H1 (cell line): ENCODE measurements at regions not wholly inside any gene's neighbourhood (a gene's known extent, or its start where the extent isn't known, plus 50 kb on each side); places are given as distances from the start of the nearest gene placed in this dataset.

Experiments used
- CTCF ChIA-PET: fragments of 300-600 bp; sonication (Branson Sonifier 250); formaldehyde crosslinking; loops from one replicate; lab custom pipeline; 2021; ENCODE audit not compliant: partially characterized antibody; lab: Charles Lee
- POLR2A ChIA-PET: fragments of 300-600 bp; sonication (Branson Sonifier 250); formaldehyde crosslinking; loops from one replicate; lab custom pipeline; 2021; ENCODE audit warnings: inconsistent platforms; ENCODE audit not compliant: partially characterized antibody; lab: Charles Lee
- DNase-seq, 2 experiments: peaks; one replicate each; pipeline versions ENCODE4 v3.0.0 to v3.0.0-alpha.2; 2010 to 2022; ENCODE audit warnings: low spot score in 2 of 2, low read depth in 1 of 2, mixed read lengths in 1 of 2
- FAIRE-seq: peaks from 2 replicates; lab custom pipeline; 2011; peaks lifted over from hg19 to GRCh38; lab: Jason Lieb, UNC
- H2AFZ ChIP-seq: 2 replicates; pipeline ENCODE4 v1.8.1; 2012; ENCODE audit warnings: low read length, inconsistent platforms
- H2AK5ac ChIP-seq: 2 replicates; pipeline ENCODE4 v1.6.1; 2013; ENCODE audit warnings: low read depth, low read length
- H2BK120ac ChIP-seq: replicated peaks from 2 replicates; pipeline ENCODE3; 2013; ENCODE audit warnings: low read depth, low read length, inconsistent platforms
- H2BK12ac ChIP-seq: 2 replicates; pipeline ENCODE4 v1.6.1; 2013; ENCODE audit warnings: low read depth, low read length
- H2BK15ac ChIP-seq: 2 replicates; pipeline ENCODE4 v1.6.1; 2013; ENCODE audit warnings: low read length
- H2BK20ac ChIP-seq: 2 replicates; pipeline ENCODE4 v1.6.1; 2013; ENCODE audit warnings: low read length
- H2BK5ac ChIP-seq: 2 replicates; pipeline ENCODE4 v1.6.1; 2013; ENCODE audit warnings: low read depth, low read length
- H3K14ac ChIP-seq: 2 replicates; pipeline ENCODE4 v1.6.1; 2013; ENCODE audit warnings: inconsistent platforms; ENCODE audit not compliant: insufficient read length
- H3K18ac ChIP-seq: 2 replicates; pipeline ENCODE4 v1.6.1; 2013; ENCODE audit warnings: low read length; ENCODE audit errors: extremely low read depth
- H3K23ac ChIP-seq: 2 replicates; pipeline ENCODE4 v1.6.1; 2013; ENCODE audit warnings: inconsistent platforms; ENCODE audit not compliant: insufficient read length
- H3K23me2 ChIP-seq: 2 replicates; pipeline ENCODE4 v1.6.1; 2013; ENCODE audit warnings: low read depth, low read length
- H3K27ac ChIP-seq: 2 replicates; pipeline ENCODE4 v1.6.1; 2011; ENCODE audit warnings: low read depth, low read length, inconsistent platforms
- H3K27me3 ChIP-seq, 4 experiments: replicated peaks in 1 of 4; 1 replicate in 1 of 4; 2 replicates in 3 of 4; pipeline versions ENCODE4 v1.6.1 to v1.8.1; 2011 to 2013; ENCODE audit warnings: low read length in 3 of 4, mild to moderate bottlenecking in 3 of 4, inconsistent platforms in 2 of 4, mixed read lengths in 2 of 4, moderate library complexity in 1 of 4; ENCODE audit not compliant: control insufficient read depth in 3 of 4, insufficient read depth in 3 of 4; ENCODE audit errors: extremely low read depth in 1 of 4
- H3K36me3 ChIP-seq, 4 experiments: 2 replicates each; pipeline versions ENCODE4 v1.6.1 to v1.8.1; 2011 to 2013; ENCODE audit warnings: mild to moderate bottlenecking in 4 of 4, low read length in 3 of 4, moderate library complexity in 2 of 4, control low read depth in 1 of 4, inconsistent platforms in 1 of 4; ENCODE audit not compliant: insufficient read depth in 4 of 4, control insufficient read depth in 2 of 4
- H3K4ac ChIP-seq: replicated peaks from 2 replicates; pipeline ENCODE3; 2013; ENCODE audit warnings: low read length, low read depth, mixed read lengths, inconsistent platforms; ENCODE audit not compliant: insufficient read length
- H3K4me1 ChIP-seq, 4 experiments: replicated peaks in 1 of 4; 1 replicate in 1 of 4; 2 replicates in 3 of 4; pipeline versions ENCODE4 v1.6.1 to v1.8.1; 2011 to 2013; ENCODE audit warnings: low read length in 3 of 4, inconsistent platforms in 2 of 4, mixed read lengths in 1 of 4; ENCODE audit not compliant: insufficient read depth in 4 of 4, control insufficient read depth in 3 of 4
- H3K4me2 ChIP-seq, 2 experiments: 2 replicates each; pipeline versions ENCODE4 v1.6.1 to v1.8.1; 2011 to 2013; ENCODE audit warnings: low read depth in 2 of 2, low read length in 2 of 2, control low read depth in 1 of 2, inconsistent platforms in 1 of 2, mild to moderate bottlenecking in 1 of 2; ENCODE audit not compliant: insufficient read depth in 1 of 2
- H3K4me3 ChIP-seq, 4 experiments: fragments of 200-600, 300-600 bp in 1 of 4; sonication (generic), shearing (Covaris generic), sonication (Bioruptor Twin) in 1 of 4; 2 replicates each; pipeline versions ENCODE4 v1.5.1 to v1.8.1; 2011 to 2016; ENCODE audit warnings: low read length in 4 of 4, low read depth in 3 of 4, control low read depth in 2 of 4, inconsistent platforms in 2 of 4, mild to moderate bottlenecking in 2 of 4, mixed read lengths in 1 of 4, moderate library complexity in 1 of 4; ENCODE audit not compliant: insufficient read depth in 2 of 4; ENCODE audit errors: extremely low read depth in 1 of 4
- H3K56ac ChIP-seq: replicated peaks from 2 replicates; pipeline ENCODE3; 2013; ENCODE audit warnings: low read depth, mild to moderate bottlenecking, mixed read lengths, low read length, inconsistent platforms; ENCODE audit not compliant: insufficient read length
- H3K79me1 ChIP-seq: 2 replicates; pipeline ENCODE4 v1.6.1; 2013; ENCODE audit warnings: low read depth, low read length, control low read depth
- H3K79me2 ChIP-seq, 2 experiments: 2 replicates each; pipeline versions ENCODE4 v1.6.1 to v1.8.1; 2012 to 2013; ENCODE audit warnings: low read length in 2 of 2, mild to moderate bottlenecking in 2 of 2, inconsistent platforms in 1 of 2; ENCODE audit not compliant: insufficient read depth in 2 of 2, control insufficient read depth in 1 of 2
- H3K9ac ChIP-seq, 4 experiments: replicated peaks in 1 of 4; 1 replicate in 1 of 4; 2 replicates in 3 of 4; pipeline versions ENCODE4 v1.6.1 to v1.8.1; 2011 to 2013; ENCODE audit warnings: low read depth in 3 of 4, low read length in 3 of 4, control low read depth in 2 of 4, mild to moderate bottlenecking in 2 of 4, moderate library complexity in 2 of 4, inconsistent platforms in 1 of 4; ENCODE audit errors: extremely low read depth in 1 of 4
- H3K9me3 ChIP-seq, 2 experiments: 2 replicates each; pipeline versions ENCODE4 v1.6.1 to v1.8.1; 2012 to 2013; ENCODE audit warnings: mild to moderate bottlenecking in 2 of 2, moderate library complexity in 2 of 2, control low read depth in 1 of 2, inconsistent platforms in 1 of 2, low read depth in 1 of 2, low read length in 1 of 2, mixed read lengths in 1 of 2; ENCODE audit not compliant: insufficient read depth in 2 of 2
- H4K20me1 ChIP-seq, 2 experiments: replicated peaks in 1 of 2; 2 replicates each; pipeline versions ENCODE3 to v1.8.1; 2011 to 2013; ENCODE audit warnings: inconsistent platforms in 2 of 2, low read length in 2 of 2, mild to moderate bottlenecking in 1 of 2; ENCODE audit not compliant: insufficient read depth in 2 of 2, control insufficient read depth in 1 of 2
- H4K5ac ChIP-seq: 2 replicates; pipeline ENCODE4 v1.6.1; 2013; ENCODE audit warnings: low read length, low read depth, mixed read lengths, inconsistent platforms; ENCODE audit not compliant: insufficient read length
- H4K8ac ChIP-seq: 2 replicates; pipeline ENCODE4 v1.8.0; 2013; ENCODE audit warnings: mild to moderate bottlenecking, moderate library complexity, low read length, inconsistent platforms; ENCODE audit not compliant: insufficient read depth; ENCODE audit errors: extremely low read depth
- H4K91ac ChIP-seq: replicated peaks from 2 replicates; pipeline ENCODE3; 2013; ENCODE audit warnings: low read length, mixed read lengths, inconsistent platforms; ENCODE audit not compliant: insufficient read length
- BRCA1 ChIP-seq: IDR thresholded peaks from 2 replicates; pipeline ENCODE4 v1.6.1; 2012; ENCODE audit warnings: low read depth, low read length, improper control_type of control experiment
- FOSL1 ChIP-seq: IDR thresholded peaks from 2 replicates; pipeline ENCODE4 v1.6.1; 2011; ENCODE audit warnings: mild to moderate bottlenecking, low read depth, low read length, moderate library complexity; ENCODE audit not compliant: insufficient read depth
- GTF2F1 ChIP-seq: IDR thresholded peaks from 2 replicates; pipeline ENCODE4 v1.6.1; 2012; ENCODE audit warnings: low read depth, low read length, improper control_type of control experiment, borderline replicate concordance
- PHF8 ChIP-seq: fragments of 200-600 bp; sonication (generic); conservative IDR thresholded peaks from 2 replicates; pipeline ENCODE4 v1.7.1; 2012; ENCODE audit warnings: low read depth, mild to moderate bottlenecking, inconsistent platforms, low read length, moderate library complexity
- POLR2AphosphoS5 ChIP-seq: IDR thresholded peaks from 2 replicates; pipeline ENCODE4 v1.6.1; 2011; ENCODE audit warnings: low read depth, low read length
- POU5F1 ChIP-seq: IDR thresholded peaks from 2 replicates; pipeline ENCODE4 v1.6.1; 2011; ENCODE audit warnings: low read depth, mild to moderate bottlenecking, low read length, moderate library complexity
- RXRA ChIP-seq: IDR thresholded peaks from 2 replicates; pipeline ENCODE4 v1.6.1; 2011; ENCODE audit warnings: low read depth, mild to moderate bottlenecking, low read length, moderate library complexity; ENCODE audit not compliant: insufficient read depth
- SIN3A ChIP-seq, 2 experiments: IDR thresholded peaks in 1 of 2; conservative IDR thresholded peaks in 1 of 2; 2 replicates each; pipeline ENCODE4 v1.6.1; 2011 to 2012; ENCODE audit warnings: low read length in 2 of 2, improper control_type of control experiment in 1 of 2, low read depth in 1 of 2, mild to moderate bottlenecking in 1 of 2
- SUZ12 ChIP-seq: fragments of 200-600 bp; sonication (generic); IDR thresholded peaks from 2 replicates; pipeline ENCODE4 v1.6.1; 2012; ENCODE audit warnings: mild to moderate bottlenecking, inconsistent platforms, low read length, moderate library complexity, mixed read lengths
- TAF7 ChIP-seq: optimal IDR thresholded peaks from 2 replicates; pipeline ENCODE3; 2011; ENCODE audit warnings: low read depth, mild to moderate bottlenecking, inconsistent platforms, low read length, moderate library complexity, borderline replicate concordance
- YY1 ChIP-seq: IDR thresholded peaks from 2 replicates; pipeline ENCODE4 v1.6.1; 2011; ENCODE audit warnings: low read depth, mild to moderate bottlenecking, low read length
- WGBS, 2 experiments: shearing (Covaris generic) in 1 of 2; methylation state at CpG; one replicate each; pipeline versions ENCODE4 v1.1.6 to v1.1.7; 2013 to 2015; ENCODE audit warnings: low lambda C conversion rate in 2 of 2, mixed read lengths in 2 of 2, inconsistent platforms in 1 of 2, low coverage in 1 of 2, missing lambda C conversion rate in 1 of 2; ENCODE audit not compliant: insufficient replicate concordance in 2 of 2, insufficient coverage in 1 of 2, insufficient read length in 1 of 2; ENCODE audit errors: extremely low coverage in 1 of 2, missing lambda C conversion rate in 1 of 2; 5-methylcytosine and 5-hydroxymethylcytosine counted together
- TF ChIP-seq, protein P1 (sequence below), 3 experiments: IDR thresholded peaks; 1 replicate in 2 of 3; 2 replicates in 1 of 3; pipeline versions ENCODE4 v1.5.1 to v1.6.1; 2011; ENCODE audit warnings: low read length in 3 of 3, mild to moderate bottlenecking in 3 of 3, inconsistent platforms in 2 of 3, low read depth in 1 of 3, moderate library complexity in 1 of 3; ENCODE audit not compliant: insufficient read depth in 1 of 3; ENCODE audit errors: control extremely low read depth in 1 of 3

DNA sequence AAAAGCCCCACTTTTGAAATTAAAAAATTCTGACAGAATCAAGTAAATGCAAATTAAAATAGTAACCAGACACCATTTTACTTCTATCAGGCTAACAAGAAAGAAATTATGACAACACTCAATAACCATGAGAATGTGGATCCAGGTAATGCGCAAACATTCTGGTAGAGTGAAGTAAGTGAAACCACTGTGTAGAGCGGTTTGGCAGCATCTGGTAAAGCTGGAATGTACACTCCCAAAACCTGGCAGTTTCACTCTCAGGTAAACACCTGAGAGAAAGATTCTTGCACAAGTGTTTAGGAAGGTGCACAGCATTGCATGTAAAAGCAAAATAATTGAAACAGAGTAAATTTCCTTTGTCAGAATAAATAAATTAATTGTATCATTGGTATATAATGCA is 81.8 kb downstream of the TRIML1 start:
- H3K79me2 ChIP-seq: no peaks in the 10 kb centered on the region
- no peak for FAIRE-seq
- no peaks in the 10 kb centered on the region for H3K79me1 ChIP-seq
- H3K14ac ChIP-seq: no peak overlapping the region
- no peak overlapping the region for H3K56ac ChIP-seq
- H3K18ac ChIP-seq: no peak overlapping the region
- H4K5ac ChIP-seq: no peak overlapping the region
- no peak overlapping the region for H2BK20ac ChIP-seq
- H3K4me3 ChIP-seq: no peak overlapping the region
- no peaks in the 10 kb centered on the region for H3K36me3 ChIP-seq
- no peak overlapping the region for H4K91ac ChIP-seq
- 0 out of 7 replicates have a peak, but pooled peaks cover 0 to 3% (median 0%) of the 10 kb centered on the region in 4 experiments for H3K4me1 ChIP-seq
- H2BK12ac ChIP-seq: no peak overlapping the region
- H3K4ac ChIP-seq: no peak overlapping the region
- no peaks in the 10 kb centered on the region for H4K20me1 ChIP-seq
- H3K4me2 ChIP-seq: no peak overlapping the region
- H3K9me3 ChIP-seq: no peaks in the 10 kb centered on the region; a peak in 1 of 4 replicates
- H2AFZ ChIP-seq: no peak overlapping the region
- WGBS, 2 experiments: 100% methylated on average over 2 of the region's 2 CpGs; no CpG with 5 or more reads in 1 of the 2 experiments
- no peak overlapping the region for H2BK15ac ChIP-seq
- H3K27me3 ChIP-seq: no peaks in the 10 kb centered on the region
- H3K9ac ChIP-seq: no peak overlapping the region
- no peak overlapping the region for H4K8ac ChIP-seq
- no peak overlapping the region for H2BK5ac ChIP-seq
- ChIA-PET CTCF (no interaction called here), POLR2A (no interaction called here)
- no peak overlapping the region for H2AK5ac ChIP-seq
- DNase-seq: no peak
- H2BK120ac ChIP-seq: no peak overlapping the region
- no peak overlapping the region for H3K23ac ChIP-seq
- H3K27ac ChIP-seq: no peak overlapping the region
- no peaks in the 10 kb centered on the region for H3K23me2 ChIP-seq
- TF ChIP-seq FOSL1 (no peak), YY1 (no peak), RXRA (no peak), BRCA1 (no peak), SUZ12 (no peak), POU5F1 (no peak), POLR2AphosphoS5 (no peak), TAF7 (no peak), SIN3A (conservative IDR thresholded peaks at IDR 0.05 in 1 of 2, IDR thresholded peaks at IDR 0.05 in 1 of 2; ENCODE audit: low read depth in 1 of 2, low read length in 2 of 2) (no peak), GTF2F1 (no peak), PHF8 (no peak)
- TF ChIP-seq, protein P1, sequence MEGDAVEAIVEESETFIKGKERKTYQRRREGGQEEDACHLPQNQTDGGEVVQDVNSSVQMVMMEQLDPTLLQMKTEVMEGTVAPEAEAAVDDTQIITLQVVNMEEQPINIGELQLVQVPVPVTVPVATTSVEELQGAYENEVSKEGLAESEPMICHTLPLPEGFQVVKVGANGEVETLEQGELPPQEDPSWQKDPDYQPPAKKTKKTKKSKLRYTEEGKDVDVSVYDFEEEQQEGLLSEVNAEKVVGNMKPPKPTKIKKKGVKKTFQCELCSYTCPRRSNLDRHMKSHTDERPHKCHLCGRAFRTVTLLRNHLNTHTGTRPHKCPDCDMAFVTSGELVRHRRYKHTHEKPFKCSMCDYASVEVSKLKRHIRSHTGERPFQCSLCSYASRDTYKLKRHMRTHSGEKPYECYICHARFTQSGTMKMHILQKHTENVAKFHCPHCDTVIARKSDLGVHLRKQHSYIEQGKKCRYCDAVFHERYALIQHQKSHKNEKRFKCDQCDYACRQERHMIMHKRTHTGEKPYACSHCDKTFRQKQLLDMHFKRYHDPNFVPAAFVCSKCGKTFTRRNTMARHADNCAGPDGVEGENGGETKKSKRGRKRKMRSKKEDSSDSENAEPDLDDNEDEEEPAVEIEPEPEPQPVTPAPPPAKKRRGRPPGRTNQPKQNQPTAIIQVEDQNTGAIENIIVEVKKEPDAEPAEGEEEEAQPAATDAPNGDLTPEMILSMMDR (IDR thresholded peaks at IDR 0.05; ENCODE audit: control extremely low read depth in 1 of 3, insufficient read depth in 1 of 3, low read depth in 1 of 3, low read length in 3 of 3): no peak
